ENCODE measurements at regions not wholly inside any gene's neighbourhood (a gene's known extent, or its start where the extent isn't known, plus 50 kb on each side); places are given as distances from the start of the nearest gene placed in this dataset.
A peak's percentile ranks its signal among the peaks of the same experiment; 100 is the strongest.

- Histone ChIP-seq H3K27me3 (no peaks in the 10 kb centered on the region), H3K9me3 (replicated peaks in 1 of 3) (no peaks in the 10 kb centered on the region), H3K4me1 (replicated peaks in 1 of 2) (no peaks in the 10 kb centered on the region), H3K4me3 (no peak overlapping the region), H3K36me3 (replicated peaks in 1 of 2) (no peaks in the 10 kb centered on the region), H3K27ac (no peak overlapping the region)
- TF ChIP-seq POLR2A (IDR thresholded peaks at IDR 0.05) (no peak), CTCF (IDR thresholded peaks at IDR 0.05) (no peak)
- WGBS, 4 donors = 23 to 40% (median 36%) methylated on average over 2 of the region's 2 CpGs
- DNase-seq = no peak
- intact Hi-C loops (cut with DNase I) = no loop called here
Observed at GRCh38 chr1:115172270-115172669, 83.0 kb upstream of the TSPAN2 start.

GRCh38 chr1:115170961-115171392, 81.7 kb upstream of the TSPAN2 start:
- intact Hi-C loops (cut with DNase I) = no loop called here
- no peak for DNase-seq

GRCh38 chr1:115170377-115170776, 81.1 kb upstream of the TSPAN2 start:
- H3K9me3 ChIP-seq (replicated peaks in 1 of 3) = no peaks in the 10 kb centered on the region
- H3K4me1 ChIP-seq (replicated peaks in 1 of 2) = no peaks in the 10 kb centered on the region
- no peaks in the 10 kb centered on the region for H3K27me3 ChIP-seq
- WGBS, 4 donors = 79 to 90% (median 84%) methylated on average over 1 of the region's 1 CpG
- H3K27ac ChIP-seq = no peak overlapping the region
- intact Hi-C loops (cut with DNase I) = no loop called here
- DNase-seq = no peak
- H3K36me3 ChIP-seq (replicated peaks in 1 of 2) = no peaks in the 10 kb centered on the region
- TF ChIP-seq POLR2A (IDR thresholded peaks at IDR 0.05) (no peak), CTCF (IDR thresholded peaks at IDR 0.05) (no peak)
- no peak overlapping the region for H3K4me3 ChIP-seq

More at GRCh38 chr1:115170961-115171392, 81.7 kb upstream of the TSPAN2 start:
- Histone ChIP-seq H3K4me1 (replicated peaks in 1 of 2) (no peaks in the 10 kb centered on the region), H3K4me3 (no peak overlapping the region), H3K27me3 (no peaks in the 10 kb centered on the region), H3K36me3 (replicated peaks in 1 of 2) (no peaks in the 10 kb centered on the region), H3K27ac (no peak overlapping the region), H3K9me3 (replicated peaks in 1 of 3) (no peaks in the 10 kb centered on the region)
- TF ChIP-seq POLR2A (IDR thresholded peaks at IDR 0.05) = no peak
- TF ChIP-seq CTCF (IDR thresholded peaks at IDR 0.05) = no peak
- 94 to 100% (median 96%) methylated on average over 2 of the region's 2 CpGs for WGBS, 4 donors

GRCh38 chr1:115168026-115168425, 78.7 kb upstream of the TSPAN2 start:
- no peak for DNase-seq
- no peak for TF ChIP-seq CTCF (IDR thresholded peaks at IDR 0.05)
- TF ChIP-seq POLR2A (IDR thresholded peaks at IDR 0.05) = no peak
- Histone ChIP-seq H3K27me3 (no peaks in the 10 kb centered on the region), H3K9me3 (replicated peaks in 1 of 3) (peaks cover 0 to 7% (median 0%) of the 10 kb centered on the region in 3 donors), H3K27ac (peak overlapping the region in 1 of 5 donors; percentile 41), H3K4me1 (replicated peaks in 1 of 2) (no peaks in the 10 kb centered on the region), H3K4me3 (no peak overlapping the region), H3K36me3 (replicated peaks in 1 of 2) (no peaks in the 10 kb centered on the region)
- WGBS, 4 donors = 86 to 91% (median 87%) methylated on average over 4 of the region's 4 CpGs
- intact Hi-C loops (cut with DNase I) = no loop called here

All from adrenal gland (tissue), 9 donors.